ENCODE measurements at regions not wholly inside any gene's neighbourhood (a gene's known extent, or its start where the extent isn't known, plus 50 kb on each side); places are given as distances from the start of the nearest gene placed in this dataset.
"Not testable (repeated sequence)": the region's sequence is repeated elsewhere in the genome, so short reads cannot be mapped to it uniquely, and the experiment has no call there.

GRCh38 chr2:235224410-235224809 lies 269.4 kb upstream of the AGAP1 start:
- DNase-seq = no peak
- TF ChIP-seq CTCF (IDR thresholded peaks at IDR 0.05; ENCODE audit: partially characterized antibody, unreplicated experiment) = no peak
- H3K27me3 Mint-ChIP-seq (ENCODE audit: unreplicated experiment) = no peaks in the 10 kb centered on the region
- no peak overlapping the region for H3K4me3 Mint-ChIP-seq (ENCODE audit: unreplicated experiment)
- H3K9me3 Mint-ChIP-seq (ENCODE audit: unreplicated experiment) = no peaks in the 10 kb centered on the region
- no peaks in the 10 kb centered on the region for H3K36me3 Mint-ChIP-seq (ENCODE audit: unreplicated experiment)
- peaks cover 2% of the 10 kb centered on the region for H3K4me1 Mint-ChIP-seq (ENCODE audit: low read depth, unreplicated experiment)
- H3K27ac Mint-ChIP-seq (ENCODE audit: unreplicated experiment) = no peak overlapping the region

- no peak for TF ChIP-seq CTCF (IDR thresholded peaks at IDR 0.05; ENCODE audit: partially characterized antibody, unreplicated experiment)
- Mint-ChIP-seq H3K27me3 (ENCODE audit: unreplicated experiment) (no peaks in the 10 kb centered on the region), H3K27ac (ENCODE audit: unreplicated experiment) (no peak overlapping the region), H3K4me3 (ENCODE audit: unreplicated experiment) (no peak overlapping the region), H3K4me1 (ENCODE audit: low read depth, unreplicated experiment) (no peaks in the 10 kb centered on the region), H3K9me3 (ENCODE audit: unreplicated experiment) (no peaks in the 10 kb centered on the region), H3K36me3 (ENCODE audit: unreplicated experiment) (no peaks in the 10 kb centered on the region)
- no peak for DNase-seq
Observed at GRCh38 chr2:235225261-235225660, 268.6 kb upstream of the AGAP1 start.

GRCh38 chr2:235227590-235227989 lies 266.3 kb upstream of the AGAP1 start:
- Mint-ChIP-seq H3K4me3 (ENCODE audit: unreplicated experiment) (no peak overlapping the region), H3K27me3 (ENCODE audit: unreplicated experiment) (no peaks in the 10 kb centered on the region), H3K27ac (ENCODE audit: unreplicated experiment) (no peak overlapping the region), H3K36me3 (ENCODE audit: unreplicated experiment) (no peaks in the 10 kb centered on the region), H3K9me3 (ENCODE audit: unreplicated experiment) (peaks cover 2% of the 10 kb centered on the region), H3K4me1 (ENCODE audit: low read depth, unreplicated experiment) (peaks cover 17% of the 10 kb centered on the region)
- TF ChIP-seq CTCF (IDR thresholded peaks at IDR 0.05; ENCODE audit: partially characterized antibody, unreplicated experiment) = no peak
- no peak for DNase-seq

GRCh38 chr2:235228422-235228821 lies 265.4 kb upstream of the AGAP1 start:
- H3K4me1 Mint-ChIP-seq (ENCODE audit: low read depth, unreplicated experiment) = peaks cover 25% of the 10 kb centered on the region
- DNase-seq; H3K4me3 Mint-ChIP-seq (ENCODE audit: unreplicated experiment); H3K27me3 Mint-ChIP-seq (ENCODE audit: unreplicated experiment); H3K36me3 Mint-ChIP-seq (ENCODE audit: unreplicated experiment); H3K9me3 Mint-ChIP-seq (ENCODE audit: unreplicated experiment); H3K27ac Mint-ChIP-seq (ENCODE audit: unreplicated experiment): not testable (repeated sequence)

- Mint-ChIP-seq H3K4me3 (ENCODE audit: unreplicated experiment) (no peak overlapping the region), H3K9me3 (ENCODE audit: unreplicated experiment) (peaks cover 2% of the 10 kb centered on the region), H3K4me1 (ENCODE audit: low read depth, unreplicated experiment) (peaks cover 29% of the 10 kb centered on the region), H3K36me3 (ENCODE audit: unreplicated experiment) (no peaks in the 10 kb centered on the region), H3K27me3 (ENCODE audit: unreplicated experiment) (no peaks in the 10 kb centered on the region), H3K27ac (ENCODE audit: unreplicated experiment) (no peak overlapping the region)
- DNase-seq = no peak
- TF ChIP-seq CTCF (IDR thresholded peaks at IDR 0.05; ENCODE audit: partially characterized antibody, unreplicated experiment) = no peak
Observed at GRCh38 chr2:235229236-235229635, 264.6 kb upstream of the AGAP1 start.
